T-helper 17 cell (primary cell): ENCODE measurements at regions not wholly inside any gene's neighbourhood (a gene's known extent, or its start where the extent isn't known, plus 50 kb on each side); places are given as distances from the start of the nearest gene placed in this dataset.
"Not testable (repeated sequence)": the region's sequence is repeated elsewhere in the genome, so short reads cannot be mapped to it uniquely, and the experiment has no call there.

Experiments
- ATAC-seq: fragments of 150-1000 bp; cut with Tn5 transposase; 2 replicates; pipeline ENCODE4 v1.10.0; 2021; ENCODE audit warnings: mild to moderate bottlenecking, moderate library complexity
- DNase-seq, 3 donors: peaks; one replicate each; pipeline versions ENCODE4 v3.0.0 to v3.0.0-alpha.2; 2020 to 2021
- H3K9me3 ChIP-seq: one replicate; pipeline ENCODE4 v1.7.0; 2013; ENCODE audit warnings: low read length, mild to moderate bottlenecking; ENCODE audit not compliant: control insufficient read depth, poor library complexity, severe bottlenecking
- H3K27ac Mint-ChIP-seq: one replicate; pipeline ENCODE4 v1.8.0; 2022; ENCODE audit warnings: mild to moderate bottlenecking, moderate library complexity, mixed read lengths
- H3K27me3 Mint-ChIP-seq: one replicate; pipeline ENCODE4 v1.8.0; 2022; ENCODE audit warnings: mixed read lengths
- H3K36me3 Mint-ChIP-seq: one replicate; pipeline ENCODE4 v1.8.0; 2022; ENCODE audit warnings: low read depth, mixed read lengths
- H3K4me1 Mint-ChIP-seq: one replicate; pipeline ENCODE4 v1.8.0; 2022; ENCODE audit warnings: mild to moderate bottlenecking, mixed read lengths
- H3K4me3 Mint-ChIP-seq: one replicate; pipeline ENCODE4 v1.8.0; 2022; ENCODE audit warnings: mild to moderate bottlenecking, moderate library complexity, mixed read lengths

- Mint-ChIP-seq H3K4me1 (no peaks in the 10 kb centered on the region), H3K27ac (no peak overlapping the region), H3K27me3 (peaks cover 75% of the 10 kb centered on the region), H3K4me3 (no peak overlapping the region), H3K36me3 (peaks cover 5% of the 10 kb centered on the region)
- H3K9me3 ChIP-seq = no peaks in the 10 kb centered on the region
- no peak for ATAC-seq
- DNase-seq = no peak
Observed at GRCh38 chr15:62515696-62516395, 350.8 kb upstream of the C2CD4B start.

GRCh38 chr15:62517541-62517940, 352.5 kb upstream of the C2CD4B start:
- no peak for DNase-seq
- ATAC-seq = no peak
- Mint-ChIP-seq H3K4me3 (no peak overlapping the region), H3K27ac (no peak overlapping the region), H3K27me3 (peaks cover 79% of the 10 kb centered on the region), H3K4me1 (no peaks in the 10 kb centered on the region), H3K36me3 (peaks cover 5% of the 10 kb centered on the region)
- no peaks in the 10 kb centered on the region for H3K9me3 ChIP-seq

GRCh38 chr15:62518666-62519065, 353.6 kb upstream of the C2CD4B start:
- H3K4me3 Mint-ChIP-seq, DNase-seq, H3K36me3 Mint-ChIP-seq, H3K4me1 Mint-ChIP-seq, H3K27ac Mint-ChIP-seq, ATAC-seq, H3K9me3 ChIP-seq: not testable (repeated sequence)
- peaks cover 79% of the 10 kb centered on the region for H3K27me3 Mint-ChIP-seq

GRCh38 chr15:62519900-62520299, 354.8 kb upstream of the C2CD4B start:
- Mint-ChIP-seq H3K4me3 (no peak overlapping the region), H3K4me1 (no peaks in the 10 kb centered on the region), H3K27me3 (peaks cover 80% of the 10 kb centered on the region), H3K27ac (no peak overlapping the region), H3K36me3 (no peaks in the 10 kb centered on the region)
- no peak for DNase-seq
- H3K9me3 ChIP-seq = no peaks in the 10 kb centered on the region
- ATAC-seq = no peak

- Mint-ChIP-seq H3K27me3 (peaks cover 79% of the 10 kb centered on the region), H3K36me3 (no peaks in the 10 kb centered on the region), H3K27ac (no peak overlapping the region), H3K4me1 (no peaks in the 10 kb centered on the region), H3K4me3 (no peak overlapping the region)
- ATAC-seq = no peak
- no peak for DNase-seq
- no peaks in the 10 kb centered on the region for H3K9me3 ChIP-seq
Observed at GRCh38 chr15:62520887-62521286, 355.8 kb upstream of the C2CD4B start.

GRCh38 chr15:62521396-62521795, 356.3 kb upstream of the C2CD4B start:
- H3K27ac Mint-ChIP-seq = no peak overlapping the region
- no peak overlapping the region for H3K4me3 Mint-ChIP-seq
- DNase-seq (no peak), ATAC-seq (no peak)
- peaks cover 75% of the 10 kb centered on the region for H3K27me3 Mint-ChIP-seq
- H3K36me3 Mint-ChIP-seq = no peaks in the 10 kb centered on the region
- no peaks in the 10 kb centered on the region for H3K9me3 ChIP-seq
- no peaks in the 10 kb centered on the region for H3K4me1 Mint-ChIP-seq

- H3K4me3 Mint-ChIP-seq = no peak overlapping the region
Observed at GRCh38 chr15:62524848-62525247, 359.8 kb upstream of the C2CD4B start.

GRCh38 chr15:62527387-62527786, 362.3 kb upstream of the C2CD4B start:
- DNase-seq = no peak
- ATAC-seq = no peak
- H3K36me3 Mint-ChIP-seq = no peaks in the 10 kb centered on the region
- no peak overlapping the region for H3K4me3 Mint-ChIP-seq
- no peak overlapping the region for H3K27ac Mint-ChIP-seq
- peaks cover 43% of the 10 kb centered on the region for H3K27me3 Mint-ChIP-seq
- no peaks in the 10 kb centered on the region for H3K9me3 ChIP-seq
- no peaks in the 10 kb centered on the region for H3K4me1 Mint-ChIP-seq

More at GRCh38 chr15:62524848-62525247, 359.8 kb upstream of the C2CD4B start:
- no peaks in the 10 kb centered on the region for H3K9me3 ChIP-seq
- H3K27ac Mint-ChIP-seq = no peak overlapping the region
- DNase-seq (no peak), ATAC-seq (no peak)
- H3K4me1 Mint-ChIP-seq = no peaks in the 10 kb centered on the region
- peaks cover 60% of the 10 kb centered on the region for H3K27me3 Mint-ChIP-seq
- no peaks in the 10 kb centered on the region for H3K36me3 Mint-ChIP-seq

GRCh38 chr15:62528505-62528904, 363.4 kb upstream of the C2CD4B start:
- no peaks in the 10 kb centered on the region for H3K9me3 ChIP-seq
- Mint-ChIP-seq H3K27ac (no peak overlapping the region), H3K27me3 (peaks cover 31% of the 10 kb centered on the region), H3K36me3 (no peaks in the 10 kb centered on the region), H3K4me3 (no peak overlapping the region), H3K4me1 (no peaks in the 10 kb centered on the region)
- ATAC-seq (no peak), DNase-seq (no peak)

GRCh38 chr15:62532367-62532766, 367.3 kb upstream of the C2CD4B start:
- no peaks in the 10 kb centered on the region for H3K9me3 ChIP-seq
- Mint-ChIP-seq H3K4me1 (no peaks in the 10 kb centered on the region), H3K36me3 (no peaks in the 10 kb centered on the region), H3K27me3 (peaks cover 19% of the 10 kb centered on the region), H3K4me3 (no peak overlapping the region), H3K27ac (no peak overlapping the region)
- ATAC-seq (no peak), DNase-seq (no peak)

- Mint-ChIP-seq H3K36me3 (no peaks in the 10 kb centered on the region), H3K4me3 (no peak overlapping the region), H3K27ac (no peak overlapping the region), H3K4me1 (no peaks in the 10 kb centered on the region), H3K27me3 (peaks cover 13% of the 10 kb centered on the region)
- no peaks in the 10 kb centered on the region for H3K9me3 ChIP-seq
- no peak for ATAC-seq
- DNase-seq = no peak
Observed at GRCh38 chr15:62533687-62534086, 368.6 kb upstream of the C2CD4B start.

- H3K27ac Mint-ChIP-seq = no peak overlapping the region
- ATAC-seq (no peak), DNase-seq (no peak)
- no peaks in the 10 kb centered on the region for H3K36me3 Mint-ChIP-seq
- H3K9me3 ChIP-seq = no peaks in the 10 kb centered on the region
- H3K4me1 Mint-ChIP-seq = no peaks in the 10 kb centered on the region
- H3K4me3 Mint-ChIP-seq = no peak overlapping the region
- peaks cover 12% of the 10 kb centered on the region for H3K27me3 Mint-ChIP-seq
Observed at GRCh38 chr15:62534996-62535395, 369.9 kb upstream of the C2CD4B start.

- no peak overlapping the region for H3K27ac Mint-ChIP-seq
- no peaks in the 10 kb centered on the region for H3K36me3 Mint-ChIP-seq
- DNase-seq (no peak), ATAC-seq (no peak)
- peaks cover 15% of the 10 kb centered on the region for H3K27me3 Mint-ChIP-seq
- H3K9me3 ChIP-seq = no peaks in the 10 kb centered on the region
- no peak overlapping the region for H3K4me3 Mint-ChIP-seq
- no peaks in the 10 kb centered on the region for H3K4me1 Mint-ChIP-seq
Observed at GRCh38 chr15:62539236-62539635, 374.2 kb upstream of the C2CD4B start.

- Mint-ChIP-seq H3K27me3 (peaks cover 14% of the 10 kb centered on the region), H3K4me1 (no peaks in the 10 kb centered on the region), H3K4me3 (no peak overlapping the region), H3K36me3 (no peaks in the 10 kb centered on the region), H3K27ac (no peak overlapping the region)
- ATAC-seq (no peak), DNase-seq (no peak)
- no peaks in the 10 kb centered on the region for H3K9me3 ChIP-seq
Observed at GRCh38 chr15:62541250-62541649, 376.2 kb upstream of the C2CD4B start.
